Neural crest cell (in vitro differentiated cells): ENCODE measurements at regions not wholly inside any gene's neighbourhood (a gene's known extent, or its start where the extent isn't known, plus 50 kb on each side); places are given as distances from the start of the nearest gene placed in this dataset.
A peak's percentile ranks its signal among the peaks of the same experiment; 100 is the strongest.

ENCODE experiments used
- DNase-seq: peaks from one replicate; pipeline ENCODE4 v3.0.0; 2021; ENCODE audit warnings: low read depth, mixed read lengths, low spot score
- H3K27ac Mint-ChIP-seq: one replicate; pipeline ENCODE4 v1.8.0; 2021; ENCODE audit warnings: mild to moderate bottlenecking, mixed read lengths; ENCODE audit not compliant: unreplicated experiment
- H3K27me3 Mint-ChIP-seq: 2 replicates; pipeline ENCODE4 v1.8.0; 2021; ENCODE audit warnings: low read depth, mild to moderate bottlenecking, mixed read lengths
- H3K36me3 Mint-ChIP-seq: 2 replicates; pipeline ENCODE4 v1.8.0; 2021; ENCODE audit warnings: low read depth, mild to moderate bottlenecking, mixed read lengths
- H3K4me1 Mint-ChIP-seq: 2 replicates; pipeline ENCODE4 v1.8.0; 2021; ENCODE audit warnings: mixed read lengths
- H3K4me3 Mint-ChIP-seq: one replicate; pipeline ENCODE4 v1.8.0; 2021; ENCODE audit warnings: mild to moderate bottlenecking, mixed read lengths
- H3K9me3 Mint-ChIP-seq: 2 replicates; pipeline ENCODE4 v1.8.0; 2021; ENCODE audit warnings: mixed read lengths
- TF ChIP-seq, protein P1 (sequence below): fragments of 200-600 bp; sonication (generic); conservative IDR thresholded peaks from 2 replicates; pipeline ENCODE4 v1.5.0; 2021; ENCODE audit warnings: antibody characterized with exemption, mild to moderate bottlenecking

- H3K9me3 Mint-ChIP-seq: peaks cover 8% of the 10 kb centered on the region
- peaks cover 2% of the 10 kb centered on the region for H3K36me3 Mint-ChIP-seq
- DNase-seq: no peak
- H3K27me3 Mint-ChIP-seq: no peaks in the 10 kb centered on the region
- no peak overlapping the region for H3K27ac Mint-ChIP-seq
- no peak overlapping the region for H3K4me3 Mint-ChIP-seq
- H3K4me1 Mint-ChIP-seq: no peaks in the 10 kb centered on the region
- TF ChIP-seq, protein P1, sequence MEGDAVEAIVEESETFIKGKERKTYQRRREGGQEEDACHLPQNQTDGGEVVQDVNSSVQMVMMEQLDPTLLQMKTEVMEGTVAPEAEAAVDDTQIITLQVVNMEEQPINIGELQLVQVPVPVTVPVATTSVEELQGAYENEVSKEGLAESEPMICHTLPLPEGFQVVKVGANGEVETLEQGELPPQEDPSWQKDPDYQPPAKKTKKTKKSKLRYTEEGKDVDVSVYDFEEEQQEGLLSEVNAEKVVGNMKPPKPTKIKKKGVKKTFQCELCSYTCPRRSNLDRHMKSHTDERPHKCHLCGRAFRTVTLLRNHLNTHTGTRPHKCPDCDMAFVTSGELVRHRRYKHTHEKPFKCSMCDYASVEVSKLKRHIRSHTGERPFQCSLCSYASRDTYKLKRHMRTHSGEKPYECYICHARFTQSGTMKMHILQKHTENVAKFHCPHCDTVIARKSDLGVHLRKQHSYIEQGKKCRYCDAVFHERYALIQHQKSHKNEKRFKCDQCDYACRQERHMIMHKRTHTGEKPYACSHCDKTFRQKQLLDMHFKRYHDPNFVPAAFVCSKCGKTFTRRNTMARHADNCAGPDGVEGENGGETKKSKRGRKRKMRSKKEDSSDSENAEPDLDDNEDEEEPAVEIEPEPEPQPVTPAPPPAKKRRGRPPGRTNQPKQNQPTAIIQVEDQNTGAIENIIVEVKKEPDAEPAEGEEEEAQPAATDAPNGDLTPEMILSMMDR: no peak
These were observed 210.6 kb upstream of the RXFP2 start for GRCh38 chr13:31528758-31529157.

- no peak overlapping the region for H3K27ac Mint-ChIP-seq
- no peaks in the 10 kb centered on the region for H3K27me3 Mint-ChIP-seq
- DNase-seq: no peak
- H3K36me3 Mint-ChIP-seq: no peaks in the 10 kb centered on the region
- H3K9me3 Mint-ChIP-seq: peaks cover 5% of the 10 kb centered on the region
- no peak overlapping the region for H3K4me3 Mint-ChIP-seq
- TF ChIP-seq, protein P1: no peak
- H3K4me1 Mint-ChIP-seq: no peaks in the 10 kb centered on the region
These were observed 208.4 kb upstream of the RXFP2 start for GRCh38 chr13:31530922-31531321.

- TF ChIP-seq, protein P1: no peak
- no peak for DNase-seq
- Mint-ChIP-seq H3K27me3 (no peaks in the 10 kb centered on the region), H3K36me3 (no peaks in the 10 kb centered on the region), H3K4me1 (no peaks in the 10 kb centered on the region), H3K9me3 (peaks cover 5% of the 10 kb centered on the region), H3K27ac (no peak overlapping the region), H3K4me3 (no peak overlapping the region)
These were observed 202.3 kb upstream of the RXFP2 start for GRCh38 chr13:31537052-31537451.

DNA sequence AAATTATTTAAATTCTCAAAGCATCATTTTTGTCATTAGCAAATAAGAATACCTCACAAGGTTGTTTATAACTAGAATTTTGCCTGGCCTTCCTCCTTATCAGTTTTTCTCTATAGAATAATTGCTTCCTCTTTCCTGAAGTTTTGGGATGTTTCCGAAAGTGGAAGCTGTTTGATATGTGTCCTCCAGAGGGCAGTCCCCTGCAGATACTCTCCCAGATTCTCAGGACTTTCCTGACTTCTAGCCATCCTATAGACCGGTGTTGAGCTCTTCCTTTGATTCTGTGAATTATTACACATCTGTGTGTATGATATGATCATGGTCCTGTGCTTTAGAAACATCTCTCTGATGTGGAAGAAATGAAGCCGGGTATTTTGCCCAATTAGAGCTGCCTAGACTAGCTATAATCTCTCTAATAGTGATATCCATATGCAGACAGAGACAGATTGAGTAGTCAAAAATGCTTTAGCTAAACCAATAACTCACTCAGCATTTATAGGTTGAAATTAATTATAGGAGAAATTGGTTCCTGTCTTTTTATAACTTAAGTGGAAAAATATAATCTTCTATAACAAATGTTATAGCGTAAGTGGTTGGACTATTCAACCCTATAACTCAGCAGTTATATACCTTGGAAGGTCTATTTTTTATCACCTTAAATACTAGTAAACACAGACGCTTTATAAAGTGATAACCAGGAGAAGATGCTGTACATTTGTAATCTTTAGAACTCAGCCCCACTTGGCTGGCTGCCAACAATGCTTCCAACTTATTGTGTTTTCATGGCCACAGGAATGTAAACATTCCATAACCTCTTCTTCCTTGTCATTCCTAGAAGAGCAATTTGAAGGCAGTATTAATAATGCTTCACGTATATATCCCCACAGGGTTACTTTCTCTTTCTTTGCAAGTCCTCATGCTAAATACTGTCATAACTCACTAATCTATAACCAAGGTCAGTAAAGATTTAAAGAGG is 201.0 kb upstream of the RXFP2 start:
- Mint-ChIP-seq H3K9me3 (peaks cover under 1% of the 10 kb centered on the region), H3K27me3 (no peaks in the 10 kb centered on the region), H3K27ac (no peak overlapping the region), H3K36me3 (no peaks in the 10 kb centered on the region), H3K4me1 (no peaks in the 10 kb centered on the region), H3K4me3 (no peak overlapping the region)
- no peak for DNase-seq
- TF ChIP-seq, protein P1: peak; percentile 65

- TF ChIP-seq, protein P1: no peak
- no peak for DNase-seq
- H3K4me1 Mint-ChIP-seq: no peaks in the 10 kb centered on the region
- no peaks in the 10 kb centered on the region for H3K36me3 Mint-ChIP-seq
- no peak overlapping the region for H3K4me3 Mint-ChIP-seq
- H3K27me3 Mint-ChIP-seq: peaks cover 3% of the 10 kb centered on the region
- H3K27ac Mint-ChIP-seq: no peak overlapping the region
- no peaks in the 10 kb centered on the region for H3K9me3 Mint-ChIP-seq
These were observed 199.0 kb upstream of the RXFP2 start for GRCh38 chr13:31540281-31540680.
